ENCODE measurements at regions not wholly inside any gene's neighbourhood (a gene's known extent, or its start where the extent isn't known, plus 50 kb on each side); places are given as distances from the start of the nearest gene placed in this dataset.

DNA sequence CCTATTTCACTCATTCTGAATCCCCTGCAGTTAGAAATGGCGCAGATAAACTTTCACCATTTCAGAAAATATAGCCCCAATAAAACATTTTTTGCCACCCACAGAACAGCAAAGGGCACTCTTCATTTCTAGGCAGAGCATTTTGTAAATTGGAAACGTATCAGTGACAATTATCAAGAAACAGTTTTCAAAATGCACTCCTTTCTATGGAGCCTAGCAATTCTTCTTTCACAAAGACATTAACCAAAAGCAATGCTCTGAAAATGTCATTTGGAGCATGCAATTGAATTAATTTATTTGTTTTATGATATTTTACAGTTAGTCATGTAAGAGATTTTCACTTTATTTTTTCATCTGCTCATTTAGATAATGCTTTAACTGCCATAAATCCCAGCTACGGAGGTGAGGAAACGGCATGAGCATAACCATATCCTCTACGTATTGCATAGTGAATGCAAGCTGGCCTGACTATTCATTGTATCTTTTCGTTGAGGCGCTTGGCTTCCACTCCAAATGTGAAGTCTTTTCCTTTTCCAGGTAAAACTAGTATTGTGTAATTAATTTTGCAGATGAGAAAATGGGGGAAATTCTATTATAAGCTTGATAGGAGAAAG, 813.4 kb downstream of the C6orf118 start:
- TF ChIP-seq, protein P1, sequence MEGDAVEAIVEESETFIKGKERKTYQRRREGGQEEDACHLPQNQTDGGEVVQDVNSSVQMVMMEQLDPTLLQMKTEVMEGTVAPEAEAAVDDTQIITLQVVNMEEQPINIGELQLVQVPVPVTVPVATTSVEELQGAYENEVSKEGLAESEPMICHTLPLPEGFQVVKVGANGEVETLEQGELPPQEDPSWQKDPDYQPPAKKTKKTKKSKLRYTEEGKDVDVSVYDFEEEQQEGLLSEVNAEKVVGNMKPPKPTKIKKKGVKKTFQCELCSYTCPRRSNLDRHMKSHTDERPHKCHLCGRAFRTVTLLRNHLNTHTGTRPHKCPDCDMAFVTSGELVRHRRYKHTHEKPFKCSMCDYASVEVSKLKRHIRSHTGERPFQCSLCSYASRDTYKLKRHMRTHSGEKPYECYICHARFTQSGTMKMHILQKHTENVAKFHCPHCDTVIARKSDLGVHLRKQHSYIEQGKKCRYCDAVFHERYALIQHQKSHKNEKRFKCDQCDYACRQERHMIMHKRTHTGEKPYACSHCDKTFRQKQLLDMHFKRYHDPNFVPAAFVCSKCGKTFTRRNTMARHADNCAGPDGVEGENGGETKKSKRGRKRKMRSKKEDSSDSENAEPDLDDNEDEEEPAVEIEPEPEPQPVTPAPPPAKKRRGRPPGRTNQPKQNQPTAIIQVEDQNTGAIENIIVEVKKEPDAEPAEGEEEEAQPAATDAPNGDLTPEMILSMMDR (conservative IDR thresholded peaks at IDR 0.05; ENCODE audit: low read length): no peak
- no peak for TF ChIP-seq EZH2phosphoT487 (IDR thresholded peaks at IDR 0.05; ENCODE audit: borderline replicate concordance)
